Breast epithelium (tissue), 3 donors: ENCODE measurements at regions not wholly inside any gene's neighbourhood (a gene's known extent, or its start where the extent isn't known, plus 50 kb on each side); places are given as distances from the start of the nearest gene placed in this dataset.

Experiments
- POLR2A ChIP-seq: fragments of 450-650 bp; IDR thresholded peaks from one replicate; pipeline ENCODE4 v1.6.1; 2016; ENCODE audit warnings: antibody characterized with exemption, mild to moderate bottlenecking, moderate library complexity
- POLR2AphosphoS5 ChIP-seq, 3 donors: sonication (generic); formaldehyde crosslinking; IDR thresholded peaks; one replicate each; pipeline ENCODE4 v1.6.1; 2017; ENCODE audit warnings: antibody characterized with exemption in 3 of 3
- TF ChIP-seq, protein P1 (sequence below), 3 donors: fragments of 450-650 bp; IDR thresholded peaks; one replicate each; pipeline ENCODE4 v1.5.1; 2016 to 2017; ENCODE audit warnings: antibody characterized with exemption in 3 of 3, mild to moderate bottlenecking in 3 of 3, moderate library complexity in 3 of 3

GRCh38 chr13:83498481-83499190 is 383.6 kb downstream of the SLITRK1 start:
- TF ChIP-seq, protein P1, sequence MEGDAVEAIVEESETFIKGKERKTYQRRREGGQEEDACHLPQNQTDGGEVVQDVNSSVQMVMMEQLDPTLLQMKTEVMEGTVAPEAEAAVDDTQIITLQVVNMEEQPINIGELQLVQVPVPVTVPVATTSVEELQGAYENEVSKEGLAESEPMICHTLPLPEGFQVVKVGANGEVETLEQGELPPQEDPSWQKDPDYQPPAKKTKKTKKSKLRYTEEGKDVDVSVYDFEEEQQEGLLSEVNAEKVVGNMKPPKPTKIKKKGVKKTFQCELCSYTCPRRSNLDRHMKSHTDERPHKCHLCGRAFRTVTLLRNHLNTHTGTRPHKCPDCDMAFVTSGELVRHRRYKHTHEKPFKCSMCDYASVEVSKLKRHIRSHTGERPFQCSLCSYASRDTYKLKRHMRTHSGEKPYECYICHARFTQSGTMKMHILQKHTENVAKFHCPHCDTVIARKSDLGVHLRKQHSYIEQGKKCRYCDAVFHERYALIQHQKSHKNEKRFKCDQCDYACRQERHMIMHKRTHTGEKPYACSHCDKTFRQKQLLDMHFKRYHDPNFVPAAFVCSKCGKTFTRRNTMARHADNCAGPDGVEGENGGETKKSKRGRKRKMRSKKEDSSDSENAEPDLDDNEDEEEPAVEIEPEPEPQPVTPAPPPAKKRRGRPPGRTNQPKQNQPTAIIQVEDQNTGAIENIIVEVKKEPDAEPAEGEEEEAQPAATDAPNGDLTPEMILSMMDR (IDR thresholded peaks at IDR 0.05): no peak
- TF ChIP-seq POLR2A: no peak
- TF ChIP-seq POLR2AphosphoS5 (IDR thresholded peaks at IDR 0.05): no peak
